Activated effector memory CD4-positive, alpha-beta T cell treated with anti-CD3 and anti-CD28 coated beads, Interleukin-2, amount 50 U/mL, for 16 hours (primary cell): ENCODE measurements at regions not wholly inside any gene's neighbourhood (a gene's known extent, or its start where the extent isn't known, plus 50 kb on each side); places are given as distances from the start of the nearest gene placed in this dataset.

Experiments used
- DNase-seq: peaks from one replicate; pipeline ENCODE4 v3.0.0-alpha.2; 2020

DNA sequence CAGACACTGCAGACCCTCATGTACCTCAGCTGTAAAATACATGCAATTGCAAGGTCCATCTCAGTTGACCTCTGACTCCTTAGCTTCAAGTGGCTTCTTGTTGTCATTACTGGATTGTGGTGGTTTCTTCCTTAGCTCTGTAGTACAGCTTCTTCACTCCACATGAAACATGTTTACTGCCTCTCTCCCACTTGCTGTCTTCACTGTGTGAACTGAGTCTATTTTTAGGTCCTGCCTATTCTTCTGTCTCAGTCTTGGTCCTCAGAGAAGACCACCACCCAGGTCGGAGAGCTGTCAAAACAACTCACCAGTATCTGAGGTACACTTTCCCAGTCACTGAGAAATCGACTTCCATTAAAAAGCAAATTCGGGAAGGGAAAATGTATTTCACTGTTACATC is 50.2 kb upstream of the EYA4 start:
- DNase-seq = no peak

DNA sequence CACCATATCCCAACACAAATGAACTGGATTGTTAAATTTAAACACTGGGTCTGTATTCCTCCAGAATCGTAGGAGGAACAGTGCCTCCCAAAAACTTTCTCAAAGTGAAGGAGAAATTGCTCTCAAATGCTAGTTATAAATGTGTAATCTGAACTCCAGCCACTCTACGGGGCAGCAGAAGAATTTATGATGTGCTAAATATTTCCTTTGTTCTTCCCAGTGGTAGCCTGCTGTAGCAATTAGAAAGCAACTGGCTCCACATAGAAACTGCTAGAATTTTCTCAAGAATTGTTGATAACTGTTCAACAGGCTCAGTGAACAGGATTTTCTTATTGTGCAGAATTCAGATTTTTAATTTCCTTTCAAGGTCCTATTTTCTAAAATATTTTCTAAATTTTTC is 49.8 kb upstream of the EYA4 start:
- DNase-seq = no peak
